ENCODE measurements at regions not wholly inside any gene's neighbourhood (a gene's known extent, or its start where the extent isn't known, plus 50 kb on each side); places are given as distances from the start of the nearest gene placed in this dataset.

- FAIRE-seq (no peak), DNase-seq (ENCODE audit: insufficient read length, low spot score) (no peak)
Observed at GRCh38 chr11:70851308-70851707, 401.1 kb downstream of the SHANK2 start.

- FAIRE-seq (no peak), DNase-seq (ENCODE audit: insufficient read length, low spot score) (no peak)
Observed at GRCh38 chr11:70851907-70852306, 400.5 kb downstream of the SHANK2 start.

- DNase-seq (ENCODE audit: insufficient read length, low spot score), result no peak
- no peak for FAIRE-seq
Observed at GRCh38 chr11:70853068-70853769, 399.2 kb downstream of the SHANK2 start.

GRCh38 chr11:70853770-70854108 lies 398.6 kb downstream of the SHANK2 start:
- DNase-seq (ENCODE audit: insufficient read length, low spot score) (no peak), FAIRE-seq (no peak)

GRCh38 chr11:70854201-70854600 lies 398.2 kb downstream of the SHANK2 start:
- DNase-seq (ENCODE audit: insufficient read length, low spot score) (no peak), FAIRE-seq (no peak)

GRCh38 chr11:70854901-70855556 lies 397.3 kb downstream of the SHANK2 start:
- FAIRE-seq (no peak), DNase-seq (ENCODE audit: insufficient read length, low spot score) (no peak)

- FAIRE-seq (no peak), DNase-seq (ENCODE audit: insufficient read length, low spot score) (no peak)
Observed at GRCh38 chr11:70857894-70858293, 394.5 kb downstream of the SHANK2 start.

GRCh38 chr11:70859180-70859579 lies 393.2 kb downstream of the SHANK2 start:
- DNase-seq (ENCODE audit: insufficient read length, low spot score) (no peak), FAIRE-seq (no peak)

- FAIRE-seq (no peak), DNase-seq (ENCODE audit: insufficient read length, low spot score) (no peak)
Observed at GRCh38 chr11:70860888-70861287, 391.5 kb downstream of the SHANK2 start.

- FAIRE-seq (no peak), DNase-seq (ENCODE audit: insufficient read length, low spot score) (no peak)
Observed at GRCh38 chr11:70861559-70861958, 390.8 kb downstream of the SHANK2 start.

GRCh38 chr11:70862093-70862492 lies 390.3 kb downstream of the SHANK2 start:
- no peak for FAIRE-seq
- no peak for DNase-seq (ENCODE audit: insufficient read length, low spot score)

- no peak for FAIRE-seq
Observed at GRCh38 chr11:70863186-70863585, 389.2 kb downstream of the SHANK2 start.

GRCh38 chr11:70863993-70864392 lies 388.4 kb downstream of the SHANK2 start:
- FAIRE-seq (no peak), DNase-seq (ENCODE audit: insufficient read length, low spot score) (no peak)

More at GRCh38 chr11:70863186-70863585, 389.2 kb downstream of the SHANK2 start:
- no peak for DNase-seq (ENCODE audit: insufficient read length, low spot score)

- DNase-seq (ENCODE audit: insufficient read length, low spot score), result no peak
- no peak for FAIRE-seq
Observed at GRCh38 chr11:70865356-70865755, 387.0 kb downstream of the SHANK2 start.

- no peak for FAIRE-seq
- DNase-seq (ENCODE audit: insufficient read length, low spot score), result no peak
Observed at GRCh38 chr11:70866834-70867233, 385.5 kb downstream of the SHANK2 start.

- no peak for DNase-seq (ENCODE audit: insufficient read length, low spot score)
- no peak for FAIRE-seq
Observed at GRCh38 chr11:70867281-70868047, 384.9 kb downstream of the SHANK2 start.

GRCh38 chr11:70868341-70868885 lies 384.0 kb downstream of the SHANK2 start:
- FAIRE-seq, result no peak
- no peak for DNase-seq (ENCODE audit: insufficient read length, low spot score)

- no peak for DNase-seq (ENCODE audit: insufficient read length, low spot score)
- no peak for FAIRE-seq
Observed at GRCh38 chr11:70869054-70869453, 383.3 kb downstream of the SHANK2 start.

GRCh38 chr11:70871881-70872280 lies 380.5 kb downstream of the SHANK2 start:
- no peak for FAIRE-seq

GRCh38 chr11:70872299-70872698 lies 380.1 kb downstream of the SHANK2 start:
- DNase-seq (ENCODE audit: insufficient read length, low spot score), result no peak
- FAIRE-seq, result no peak

More at GRCh38 chr11:70871881-70872280, 380.5 kb downstream of the SHANK2 start:
- no peak for DNase-seq (ENCODE audit: insufficient read length, low spot score)

GRCh38 chr11:70872955-70873735 lies 379.2 kb downstream of the SHANK2 start:
- FAIRE-seq (no peak), DNase-seq (ENCODE audit: insufficient read length, low spot score) (no peak)
